ENCODE measurements at regions not wholly inside any gene's neighbourhood (a gene's known extent, or its start where the extent isn't known, plus 50 kb on each side); places are given as distances from the start of the nearest gene placed in this dataset.

GRCh38 chr1:208741296-208741695 lies 497.1 kb upstream of the PLXNA2 start:
- DNase-seq = no peak

GRCh38 chr1:208743361-208743760 lies 499.2 kb upstream of the PLXNA2 start:
- DNase-seq = no peak

- no peak for DNase-seq
These were observed 503.8 kb upstream of the PLXNA2 start for GRCh38 chr1:208747979-208748378.

- no peak for DNase-seq
These were observed 504.4 kb upstream of the PLXNA2 start for GRCh38 chr1:208748387-208749165.

GRCh38 chr1:208756339-208756981 lies 512.3 kb upstream of the PLXNA2 start:
- no peak for DNase-seq

GRCh38 chr1:208757846-208758245 lies 513.7 kb upstream of the PLXNA2 start:
- DNase-seq = no peak

- no peak for DNase-seq
These were observed 515.1 kb upstream of the PLXNA2 start for GRCh38 chr1:208759255-208759654.

- no peak for DNase-seq
These were observed 519.8 kb upstream of the PLXNA2 start for GRCh38 chr1:208763971-208764370.

- DNase-seq = no peak
These were observed 522.6 kb upstream of the PLXNA2 start for GRCh38 chr1:208766832-208767231.

GRCh38 chr1:208767816-208768215 lies 523.6 kb upstream of the PLXNA2 start:
- DNase-seq = no peak

GRCh38 chr1:208772891-208773290 lies 528.7 kb upstream of the PLXNA2 start:
- DNase-seq = no peak

- no peak for DNase-seq
These were observed 531.7 kb upstream of the PLXNA2 start for GRCh38 chr1:208775841-208776240.

- no peak for DNase-seq
These were observed 534.2 kb upstream of the PLXNA2 start for GRCh38 chr1:208778417-208778816.

GRCh38 chr1:208781391-208782045 lies 537.3 kb upstream of the PLXNA2 start:
- no peak for DNase-seq

GRCh38 chr1:208782186-208782585 lies 538.0 kb upstream of the PLXNA2 start:
- no peak for DNase-seq

GRCh38 chr1:208785629-208786028 lies 541.4 kb upstream of the PLXNA2 start:
- DNase-seq = no peak

GRCh38 chr1:208787219-208787618 lies 543.0 kb upstream of the PLXNA2 start:
- DNase-seq = no peak

- no peak for DNase-seq
These were observed 543.9 kb upstream of the PLXNA2 start for GRCh38 chr1:208788013-208788540.

- no peak for DNase-seq
These were observed 547.3 kb upstream of the PLXNA2 start for GRCh38 chr1:208791456-208791855.

GRCh38 chr1:208793861-208794345 lies 549.7 kb upstream of the PLXNA2 start:
- DNase-seq = no peak

GRCh38 chr1:208799186-208799585 lies 555.0 kb upstream of the PLXNA2 start:
- DNase-seq = no peak

GRCh38 chr1:208803011-208803811 lies 559.0 kb upstream of the PLXNA2 start:
- DNase-seq = no peak

Measured in activated gamma-delta T cell treated with Interleukin-2 at 50 U/mL for 16 hours (primary cell).